ENCODE measurements at regions not wholly inside any gene's neighbourhood (a gene's known extent, or its start where the extent isn't known, plus 50 kb on each side); places are given as distances from the start of the nearest gene placed in this dataset.
A peak's percentile ranks its signal among the peaks of the same experiment; 100 is the strongest.

GRCh38 chrX:131764216-131764615, 220.3 kb downstream of the OR13H1 start:
- peaks cover 5% of the 10 kb centered on the region for H3K36me3 Mint-ChIP-seq (ENCODE audit: insufficient read depth, unreplicated experiment)
- CTCF ChIA-PET, result interaction anchor here (0.7 to 2.0 kb wide), 4 partner anchors 19 to 61 kb away, joined by 3 to 10 read pairs (median 6); no protein-coding TSS in a partner anchor
- H3K4me1 Mint-ChIP-seq (ENCODE audit: insufficient read depth, unreplicated experiment), result peaks cover 5% of the 10 kb centered on the region
- BruUV-seq (replicated peaks), result no TSS peak
- intact Hi-C loops (cut with micrococcal nuclease), result no loop called here
- peak overlapping the region; percentile 65 for H3K4me3 Mint-ChIP-seq (ENCODE audit: unreplicated experiment)
- no peak for TF ChIP-seq CTCF (IDR thresholded peaks at IDR 0.05; ENCODE audit: unreplicated experiment)
- no peak for DNase-seq (ENCODE audit: unreplicated experiment)
- H3K27me3 Mint-ChIP-seq (ENCODE audit: insufficient read depth, unreplicated experiment), result no peaks in the 10 kb centered on the region
- H3K27ac Mint-ChIP-seq (ENCODE audit: low read depth, unreplicated experiment), result no peak overlapping the region
- no peaks in the 10 kb centered on the region for H3K9me3 Mint-ChIP-seq (ENCODE audit: unreplicated experiment)
- POLR2A ChIA-PET, result interaction anchor here (1.0 to 1.8 kb wide), 2 partner anchors 18 to 21 kb away, joined by 3 to 20 read pairs; no protein-coding TSS in a partner anchor

GRCh38 chrX:131778269-131779218, 234.7 kb downstream of the OR13H1 start:
- Mint-ChIP-seq H3K9me3 (ENCODE audit: unreplicated experiment) (no peaks in the 10 kb centered on the region), H3K27ac (ENCODE audit: low read depth, unreplicated experiment) (peak overlapping the region; percentile 97), H3K36me3 (ENCODE audit: insufficient read depth, unreplicated experiment) (peaks cover 6% of the 10 kb centered on the region), H3K27me3 (ENCODE audit: insufficient read depth, unreplicated experiment) (peaks cover 9% of the 10 kb centered on the region), H3K4me1 (ENCODE audit: insufficient read depth, unreplicated experiment) (peaks cover 9% of the 10 kb centered on the region), H3K4me3 (ENCODE audit: unreplicated experiment) (peak overlapping the region; percentile 72)
- ChIA-PET POLR2A (interaction anchor here (0.7 to 0.8 kb wide), 2 partner anchors 11 to 16 kb away, joined by 3 to 4 read pairs; no protein-coding TSS in a partner anchor), CTCF (interaction anchor here (0.7 to 1.1 kb wide), 4 partner anchors 11 to 1610 kb away, joined by 3 to 5 read pairs (median 3); no protein-coding TSS in a partner anchor)
- no TSS peak for BruUV-seq (replicated peaks)
- intact Hi-C loops (cut with micrococcal nuclease), result loop anchor here (1.0 to 2.0 kb wide), 3 partner anchors 31 to 49 kb away; no protein-coding TSS in a partner anchor
- TF ChIP-seq CTCF (IDR thresholded peaks at IDR 0.05; ENCODE audit: unreplicated experiment), result peak; percentile 39
- peak; percentile 88 for DNase-seq (ENCODE audit: unreplicated experiment)

GRCh38 chrX:131779306-131779705, 235.4 kb downstream of the OR13H1 start:
- POLR2A ChIA-PET, result interaction anchor here (0.8 kb wide), 1 partner anchor 15 kb away, joined by 3 read pairs; no protein-coding TSS in a partner anchor
- no peak for TF ChIP-seq CTCF (IDR thresholded peaks at IDR 0.05; ENCODE audit: unreplicated experiment)
- Mint-ChIP-seq H3K27ac (ENCODE audit: low read depth, unreplicated experiment) (peak overlapping the region; percentile 97), H3K4me3 (ENCODE audit: unreplicated experiment) (peak overlapping the region; percentile 72), H3K9me3 (ENCODE audit: unreplicated experiment) (no peaks in the 10 kb centered on the region), H3K4me1 (ENCODE audit: insufficient read depth, unreplicated experiment) (peaks cover 16% of the 10 kb centered on the region), H3K36me3 (ENCODE audit: insufficient read depth, unreplicated experiment) (peaks cover 12% of the 10 kb centered on the region), H3K27me3 (ENCODE audit: insufficient read depth, unreplicated experiment) (peaks cover 2% of the 10 kb centered on the region)
- no TSS peak for BruUV-seq (replicated peaks)
- intact Hi-C loops (cut with micrococcal nuclease), result loop anchor here (2.0 kb wide), 1 partner anchor 33 kb away; no protein-coding TSS in a partner anchor
- DNase-seq (ENCODE audit: unreplicated experiment), result peak; percentile 27
- CTCF ChIA-PET, result interaction anchor here (1.0 to 1.1 kb wide), 2 partner anchors 12 to 23 kb away, joined by 3 read pairs; no protein-coding TSS in a partner anchor

GRCh38 chrX:131779741-131780140, 235.9 kb downstream of the OR13H1 start:
- Mint-ChIP-seq H3K9me3 (ENCODE audit: unreplicated experiment) (no peaks in the 10 kb centered on the region), H3K27me3 (ENCODE audit: insufficient read depth, unreplicated experiment) (no peaks in the 10 kb centered on the region), H3K4me3 (ENCODE audit: unreplicated experiment) (peak overlapping the region; percentile 72), H3K4me1 (ENCODE audit: insufficient read depth, unreplicated experiment) (peaks cover 16% of the 10 kb centered on the region), H3K27ac (ENCODE audit: low read depth, unreplicated experiment) (peak overlapping the region; percentile 97), H3K36me3 (ENCODE audit: insufficient read depth, unreplicated experiment) (peaks cover 12% of the 10 kb centered on the region)
- CTCF ChIA-PET, result no interaction called here
- no peak for TF ChIP-seq CTCF (IDR thresholded peaks at IDR 0.05; ENCODE audit: unreplicated experiment)
- no peak for DNase-seq (ENCODE audit: unreplicated experiment)
- POLR2A ChIA-PET, result no interaction called here
- BruUV-seq (replicated peaks), result no TSS peak
- intact Hi-C loops (cut with micrococcal nuclease), result loop anchor here (2.0 kb wide), 1 partner anchor 33 kb away; no protein-coding TSS in a partner anchor

Data from MCF 10A (cell line).